WTC11 (cell line): ENCODE measurements at regions not wholly inside any gene's neighbourhood (a gene's known extent, or its start where the extent isn't known, plus 50 kb on each side); places are given as distances from the start of the nearest gene placed in this dataset.

ENCODE experiments used
- ATAC-seq: fragments of 200-7000 bp; cut with Tn5 transposase; 2 replicates; pipeline ENCODE4 v1.10.0; 2021; ENCODE audit warnings: mild to moderate bottlenecking, moderate library complexity
- CTCF ChIA-PET: fragments of 300-600 bp; sonication (Branson Sonifier 250); formaldehyde crosslinking; loops from one replicate; lab custom pipeline; 2021; ENCODE audit warnings: antibody characterized with exemption; lab: Charles Lee
- POLR2A ChIA-PET: fragments of 350-600 bp; sonication (Branson Sonifier 250); formaldehyde crosslinking; loops from one replicate; lab custom pipeline; 2021; ENCODE audit warnings: antibody characterized with exemption; lab: Charles Lee
- DNase-seq: peaks from one replicate; pipeline ENCODE4 v3.0.0; 2021; ENCODE audit warnings: low spot score
- H3K27ac Mint-ChIP-seq: 2 replicates; pipeline ENCODE4 v1.8.0; 2021; ENCODE audit warnings: mixed read lengths
- H3K27me3 Mint-ChIP-seq: 2 replicates; pipeline ENCODE4 v1.8.0; 2021; ENCODE audit warnings: low read depth, mild to moderate bottlenecking, moderate library complexity, mixed read lengths
- H3K36me3 Mint-ChIP-seq: 2 replicates; pipeline ENCODE4 v1.8.0; 2021; ENCODE audit warnings: mixed read lengths
- H3K4me1 Mint-ChIP-seq: 2 replicates; pipeline ENCODE4 v1.8.0; 2022; ENCODE audit warnings: mixed read lengths
- H3K4me3 Mint-ChIP-seq: 2 replicates; pipeline ENCODE4 v1.8.0; 2021; ENCODE audit warnings: mild to moderate bottlenecking, moderate library complexity, mixed read lengths
- H3K9me3 Mint-ChIP-seq: 2 replicates; pipeline ENCODE4 v1.8.0; 2021; ENCODE audit warnings: mixed read lengths
- CBFB ChIP-seq: sonication (generic); formaldehyde crosslinking; IDR thresholded peaks from 2 replicates; pipeline ENCODE4 v1.8.1; 2022; ENCODE audit warnings: mild to moderate bottlenecking, low read depth, missing genetic modification reagents
- CREM ChIP-seq: sonication (generic); formaldehyde crosslinking; IDR thresholded peaks from 2 replicates; pipeline ENCODE4 v1.8.1; 2022; ENCODE audit warnings: mild to moderate bottlenecking, missing genetic modification reagents, moderate library complexity
- ELF4 ChIP-seq: sonication (generic); formaldehyde crosslinking; IDR thresholded peaks from 2 replicates; pipeline ENCODE4 v1.8.1; 2022; ENCODE audit warnings: low read depth, mild to moderate bottlenecking, moderate library complexity, missing genetic modification reagents
- ESRRA ChIP-seq: sonication (generic); formaldehyde crosslinking; IDR thresholded peaks from 2 replicates; pipeline ENCODE4 v1.8.1; 2022; ENCODE audit warnings: mild to moderate bottlenecking, missing genetic modification reagents, borderline replicate concordance
- FOXP1 ChIP-seq: sonication (generic); formaldehyde crosslinking; IDR thresholded peaks from 2 replicates; pipeline ENCODE4 v1.8.0; 2022; ENCODE audit warnings: missing genetic modification reagents, mild to moderate bottlenecking, moderate library complexity, borderline replicate concordance
- GRHL2 ChIP-seq: fragments of 250-450 bp; sonication (Bioruptor Pico); IDR thresholded peaks from 2 replicates; pipeline ENCODE4 v1.8.0; 2022; ENCODE audit warnings: mild to moderate bottlenecking, moderate library complexity; ENCODE audit not compliant: insufficient replicate concordance, severe bottlenecking
- GTF2I ChIP-seq: fragments of 250-450 bp; sonication (Bioruptor Pico); conservative IDR thresholded peaks from 2 replicates; pipeline ENCODE4 v1.4.0; 2021; ENCODE audit warnings: mild to moderate bottlenecking
- JUN ChIP-seq: sonication (generic); formaldehyde crosslinking; IDR thresholded peaks from 2 replicates; pipeline ENCODE4 v1.8.0; 2023; ENCODE audit warnings: mild to moderate bottlenecking, missing genetic modification reagents
- MYBL2 ChIP-seq: sonication (generic); formaldehyde crosslinking; IDR thresholded peaks from 2 replicates; pipeline ENCODE4 v1.8.1; 2023; ENCODE audit warnings: mild to moderate bottlenecking, moderate library complexity, missing genetic modification reagents
- NFATC4 ChIP-seq: fragments of 250-450 bp; sonication (Bioruptor Pico); IDR thresholded peaks from 2 replicates; pipeline ENCODE4 v1.9.0; 2021; ENCODE audit warnings: mild to moderate bottlenecking
- NFE2L1 ChIP-seq: sonication (generic); formaldehyde crosslinking; IDR thresholded peaks from 2 replicates; pipeline ENCODE4 v1.8.1; 2023; ENCODE audit warnings: missing genetic modification reagents
- NR1H2 ChIP-seq: sonication (generic); formaldehyde crosslinking; IDR thresholded peaks from 2 replicates; pipeline ENCODE4 v1.9.0; 2021; ENCODE audit warnings: mild to moderate bottlenecking, moderate library complexity, missing genetic modification reagents
- NR2C2 ChIP-seq: sonication (generic); formaldehyde crosslinking; IDR thresholded peaks from 2 replicates; pipeline ENCODE4 v1.8.0; 2022; ENCODE audit warnings: mild to moderate bottlenecking, missing genetic modification reagents
- SMAD3 ChIP-seq: sonication (generic); formaldehyde crosslinking; IDR thresholded peaks from 2 replicates; pipeline ENCODE4 v1.8.0; 2022; ENCODE audit warnings: missing genetic modification reagents, mild to moderate bottlenecking, borderline replicate concordance
- TEAD4 ChIP-seq: sonication (generic); formaldehyde crosslinking; IDR thresholded peaks from 2 replicates; pipeline ENCODE4 v1.8.0; 2022; ENCODE audit warnings: mild to moderate bottlenecking, missing genetic modification reagents
- ZNF263 ChIP-seq: sonication (generic); formaldehyde crosslinking; IDR thresholded peaks from 2 replicates; pipeline ENCODE4 v1.8.1; 2022; ENCODE audit warnings: low read depth, mild to moderate bottlenecking, moderate library complexity, missing genetic modification reagents
- ZNF416 ChIP-seq: fragments of 250-450 bp; sonication (Bioruptor Pico); IDR thresholded peaks from 2 replicates; pipeline ENCODE4 v1.9.0; 2021; ENCODE audit warnings: mild to moderate bottlenecking, inconsistent platforms
- TF ChIP-seq, protein P1 (sequence below): sonication (generic); formaldehyde crosslinking; IDR thresholded peaks from 2 replicates; pipeline ENCODE4 v1.8.0; 2022; ENCODE audit warnings: mild to moderate bottlenecking, missing genetic modification reagents
- TF ChIP-seq, protein P2 (sequence below): sonication (generic); formaldehyde crosslinking; IDR thresholded peaks from 2 replicates; pipeline ENCODE4 v1.8.1; 2023; ENCODE audit warnings: mild to moderate bottlenecking, moderate library complexity, missing genetic modification reagents
- TF ChIP-seq, protein P3 (sequence below): sonication (generic); formaldehyde crosslinking; IDR thresholded peaks from 2 replicates; pipeline ENCODE4 v1.8.1; 2022; ENCODE audit warnings: mild to moderate bottlenecking, moderate library complexity, missing genetic modification reagents
- TF ChIP-seq, protein P4 (sequence below): sonication (generic); formaldehyde crosslinking; IDR thresholded peaks from 2 replicates; pipeline ENCODE4 v1.8.0; 2023; ENCODE audit warnings: mild to moderate bottlenecking, missing genetic modification reagents
- TF ChIP-seq, protein P5 (sequence below): sonication (generic); formaldehyde crosslinking; IDR thresholded peaks from 2 replicates; pipeline ENCODE4 v1.8.0; 2023; ENCODE audit warnings: missing genetic modification reagents
- TF ChIP-seq, protein P6 (sequence below): fragments of 200-600 bp; IDR thresholded peaks from 2 replicates; pipeline ENCODE4 v1.8.0; 2022; ENCODE audit warnings: antibody characterized with exemption

DNA sequence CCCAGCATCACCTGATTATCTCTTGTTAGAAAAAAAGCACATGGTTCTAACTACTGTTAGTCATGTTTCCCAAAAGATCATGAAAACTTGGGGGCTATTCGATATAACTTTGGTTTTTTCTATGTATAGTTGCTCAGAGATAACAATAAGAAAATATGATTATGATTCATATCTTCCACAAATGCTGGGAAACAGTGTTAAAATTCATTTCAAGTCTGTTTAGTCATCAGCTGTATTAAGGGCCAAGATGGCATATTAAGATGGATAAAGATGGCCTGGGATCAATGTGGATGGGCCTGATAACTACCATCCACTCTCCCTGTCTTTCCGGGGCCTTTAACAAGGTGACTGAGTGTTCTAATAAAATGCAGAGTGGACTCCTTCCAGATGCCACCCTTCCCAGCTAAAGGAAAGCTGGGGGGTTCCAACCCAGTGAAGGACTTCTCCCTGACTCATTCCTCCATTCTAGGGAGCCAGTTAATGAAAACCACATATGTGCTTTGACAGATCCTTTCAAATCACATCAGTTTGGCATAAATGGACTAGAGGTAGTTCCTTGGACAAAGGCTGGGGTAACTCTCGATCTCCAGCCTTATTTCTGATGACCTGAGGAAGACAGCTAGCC, 221.6 kb downstream of the VAPA start (continued):
- TF ChIP-seq CBFB (CRISPR knock-in tag): no peak
- TF ChIP-seq, protein P1, sequence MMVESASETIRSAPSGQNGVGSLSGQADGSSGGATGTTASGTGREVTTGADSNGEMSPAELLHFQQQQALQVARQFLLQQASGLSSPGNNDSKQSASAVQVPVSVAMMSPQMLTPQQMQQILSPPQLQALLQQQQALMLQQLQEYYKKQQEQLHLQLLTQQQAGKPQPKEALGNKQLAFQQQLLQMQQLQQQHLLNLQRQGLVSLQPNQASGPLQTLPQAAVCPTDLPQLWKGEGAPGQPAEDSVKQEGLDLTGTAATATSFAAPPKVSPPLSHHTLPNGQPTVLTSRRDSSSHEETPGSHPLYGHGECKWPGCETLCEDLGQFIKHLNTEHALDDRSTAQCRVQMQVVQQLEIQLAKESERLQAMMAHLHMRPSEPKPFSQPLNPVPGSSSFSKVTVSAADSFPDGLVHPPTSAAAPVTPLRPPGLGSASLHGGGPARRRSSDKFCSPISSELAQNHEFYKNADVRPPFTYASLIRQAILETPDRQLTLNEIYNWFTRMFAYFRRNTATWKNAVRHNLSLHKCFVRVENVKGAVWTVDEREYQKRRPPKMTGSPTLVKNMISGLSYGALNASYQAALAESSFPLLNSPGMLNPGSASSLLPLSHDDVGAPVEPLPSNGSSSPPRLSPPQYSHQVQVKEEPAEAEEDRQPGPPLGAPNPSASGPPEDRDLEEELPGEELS: no peak
- no peak for TF ChIP-seq JUN (CRISPR knock-in tag)
- TF ChIP-seq ELF4 (CRISPR knock-in tag): no peak
- no peak for TF ChIP-seq NR1H2 (CRISPR knock-in tag)
- TF ChIP-seq GRHL2 (CRISPR knock-in tag): no peak
- TF ChIP-seq ZNF263: no peak
- TF ChIP-seq, protein P2, sequence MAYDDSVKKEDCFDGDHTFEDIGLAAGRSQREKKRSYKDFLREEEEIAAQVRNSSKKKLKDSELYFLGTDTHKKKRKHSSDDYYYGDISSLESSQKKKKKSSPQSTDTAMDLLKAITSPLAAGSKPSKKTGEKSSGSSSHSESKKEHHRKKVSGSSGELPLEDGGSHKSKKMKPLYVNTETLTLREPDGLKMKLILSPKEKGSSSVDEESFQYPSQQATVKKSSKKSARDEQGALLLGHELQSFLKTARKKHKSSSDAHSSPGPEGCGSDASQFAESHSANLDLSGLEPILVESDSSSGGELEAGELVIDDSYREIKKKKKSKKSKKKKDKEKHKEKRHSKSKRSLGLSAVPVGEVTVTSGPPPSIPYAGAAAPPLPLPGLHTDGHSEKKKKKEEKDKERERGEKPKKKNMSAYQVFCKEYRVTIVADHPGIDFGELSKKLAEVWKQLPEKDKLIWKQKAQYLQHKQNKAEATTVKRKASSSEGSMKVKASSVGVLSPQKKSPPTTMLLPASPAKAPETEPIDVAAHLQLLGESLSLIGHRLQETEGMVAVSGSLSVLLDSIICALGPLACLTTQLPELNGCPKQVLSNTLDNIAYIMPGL (CRISPR knock-in tag): no peak
- TF ChIP-seq FOXP1: no peak
- TF ChIP-seq, all 79 proteins: peak for 0

DNA sequence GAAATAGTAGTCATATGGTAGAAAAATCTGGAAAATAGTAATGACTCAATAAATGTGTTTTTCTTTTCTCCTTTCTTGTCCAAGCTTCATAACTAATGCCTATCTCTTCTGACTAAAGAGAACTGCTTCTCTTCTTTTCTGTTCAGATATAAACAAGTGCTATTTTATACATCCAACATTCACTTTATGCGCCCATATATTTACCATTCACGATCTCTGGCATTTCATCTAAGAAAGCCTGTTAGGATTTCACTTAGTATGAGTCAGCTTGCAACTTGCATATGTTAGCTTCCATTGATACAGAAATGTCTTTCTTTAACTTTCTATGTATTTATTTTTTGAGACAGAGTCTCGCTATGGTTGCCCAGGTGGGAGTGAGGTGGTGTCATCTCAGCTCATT, 224.9 kb downstream of the VAPA start:
- no peak overlapping the region for H3K4me3 Mint-ChIP-seq
- no peak overlapping the region for H3K27ac Mint-ChIP-seq
- TF ChIP-seq ELF4 (CRISPR knock-in tag): no peak
- no peak for TF ChIP-seq TEAD4 (CRISPR knock-in tag)
- TF ChIP-seq, protein P3, sequence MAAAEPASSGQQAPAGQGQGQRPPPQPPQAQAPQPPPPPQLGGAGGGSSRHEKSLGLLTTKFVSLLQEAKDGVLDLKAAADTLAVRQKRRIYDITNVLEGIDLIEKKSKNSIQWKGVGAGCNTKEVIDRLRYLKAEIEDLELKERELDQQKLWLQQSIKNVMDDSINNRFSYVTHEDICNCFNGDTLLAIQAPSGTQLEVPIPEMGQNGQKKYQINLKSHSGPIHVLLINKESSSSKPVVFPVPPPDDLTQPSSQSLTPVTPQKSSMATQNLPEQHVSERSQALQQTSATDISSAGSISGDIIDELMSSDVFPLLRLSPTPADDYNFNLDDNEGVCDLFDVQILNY (CRISPR knock-in tag): no peak
- TF ChIP-seq NFE2L1 (CRISPR knock-in tag): no peak
- TF ChIP-seq CBFB (CRISPR knock-in tag): no peak
- TF ChIP-seq CREM (CRISPR knock-in tag): no peak
- no peak for TF ChIP-seq ESRRA (CRISPR knock-in tag)
- TF ChIP-seq MYBL2 (CRISPR knock-in tag): no peak
- TF ChIP-seq, all 79 proteins: peak for 0
- ChIA-PET POLR2A (no interaction called here), CTCF (no interaction called here)
- peaks cover 39% of the 10 kb centered on the region for H3K4me1 Mint-ChIP-seq
- H3K36me3 Mint-ChIP-seq: no peaks in the 10 kb centered on the region
- no peak for DNase-seq
- H3K9me3 Mint-ChIP-seq: no peaks in the 10 kb centered on the region
- ATAC-seq: no peak
- peaks cover 3% of the 10 kb centered on the region; the same call in 1 of the 2 replicates for H3K27me3 Mint-ChIP-seq

DNA sequence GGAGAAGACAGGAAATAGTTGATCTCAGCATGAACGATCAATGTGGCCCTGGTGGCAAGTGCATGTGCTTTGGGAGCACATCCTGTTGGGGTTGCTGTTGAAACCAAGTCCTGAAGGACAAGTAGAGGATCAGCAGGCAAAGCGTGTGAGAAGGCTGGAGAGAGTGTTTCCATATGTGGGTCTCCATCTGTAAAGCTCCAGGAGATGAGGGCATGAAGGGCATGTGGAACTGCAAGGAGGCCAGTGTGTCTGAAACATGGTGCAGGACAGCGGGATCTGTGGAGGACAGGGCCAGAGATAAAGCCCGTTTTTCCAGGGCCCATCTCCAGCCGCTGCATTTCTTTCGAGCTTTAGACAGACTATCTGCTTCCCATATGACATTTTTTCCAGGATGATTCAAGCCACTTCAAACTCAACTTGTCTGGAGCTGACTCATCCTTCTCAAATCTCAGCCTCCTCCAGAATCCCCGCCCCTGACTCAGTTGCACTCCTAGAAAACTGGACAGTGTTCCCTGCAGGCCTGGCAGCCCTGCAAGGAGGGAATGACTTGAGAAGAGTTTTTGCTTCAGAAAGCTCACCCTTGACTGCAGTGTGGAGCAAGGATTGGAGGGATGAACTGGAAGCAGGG, 226.1 kb downstream of the VAPA start:
- CTCF ChIA-PET: interaction anchor here (0.6 kb wide), 1 partner anchor 421 kb away, joined by 3 read pairs; no protein-coding TSS in a partner anchor
- no peak for DNase-seq
- TF ChIP-seq ZNF416 (CRISPR knock-in tag) (no peak), NFATC4 (CRISPR knock-in tag) (no peak), SMAD3 (no peak), NR2C2 (CRISPR knock-in tag) (no peak), GTF2I (CRISPR knock-in tag) (no peak)
- TF ChIP-seq, protein P4, sequence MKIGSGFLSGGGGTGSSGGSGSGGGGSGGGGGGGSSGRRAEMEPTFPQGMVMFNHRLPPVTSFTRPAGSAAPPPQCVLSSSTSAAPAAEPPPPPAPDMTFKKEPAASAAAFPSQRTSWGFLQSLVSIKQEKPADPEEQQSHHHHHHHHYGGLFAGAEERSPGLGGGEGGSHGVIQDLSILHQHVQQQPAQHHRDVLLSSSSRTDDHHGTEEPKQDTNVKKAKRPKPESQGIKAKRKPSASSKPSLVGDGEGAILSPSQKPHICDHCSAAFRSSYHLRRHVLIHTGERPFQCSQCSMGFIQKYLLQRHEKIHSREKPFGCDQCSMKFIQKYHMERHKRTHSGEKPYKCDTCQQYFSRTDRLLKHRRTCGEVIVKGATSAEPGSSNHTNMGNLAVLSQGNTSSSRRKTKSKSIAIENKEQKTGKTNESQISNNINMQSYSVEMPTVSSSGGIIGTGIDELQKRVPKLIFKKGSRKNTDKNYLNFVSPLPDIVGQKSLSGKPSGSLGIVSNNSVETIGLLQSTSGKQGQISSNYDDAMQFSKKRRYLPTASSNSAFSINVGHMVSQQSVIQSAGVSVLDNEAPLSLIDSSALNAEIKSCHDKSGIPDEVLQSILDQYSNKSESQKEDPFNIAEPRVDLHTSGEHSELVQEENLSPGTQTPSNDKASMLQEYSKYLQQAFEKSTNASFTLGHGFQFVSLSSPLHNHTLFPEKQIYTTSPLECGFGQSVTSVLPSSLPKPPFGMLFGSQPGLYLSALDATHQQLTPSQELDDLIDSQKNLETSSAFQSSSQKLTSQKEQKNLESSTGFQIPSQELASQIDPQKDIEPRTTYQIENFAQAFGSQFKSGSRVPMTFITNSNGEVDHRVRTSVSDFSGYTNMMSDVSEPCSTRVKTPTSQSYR: no peak
- TF ChIP-seq, protein P5, sequence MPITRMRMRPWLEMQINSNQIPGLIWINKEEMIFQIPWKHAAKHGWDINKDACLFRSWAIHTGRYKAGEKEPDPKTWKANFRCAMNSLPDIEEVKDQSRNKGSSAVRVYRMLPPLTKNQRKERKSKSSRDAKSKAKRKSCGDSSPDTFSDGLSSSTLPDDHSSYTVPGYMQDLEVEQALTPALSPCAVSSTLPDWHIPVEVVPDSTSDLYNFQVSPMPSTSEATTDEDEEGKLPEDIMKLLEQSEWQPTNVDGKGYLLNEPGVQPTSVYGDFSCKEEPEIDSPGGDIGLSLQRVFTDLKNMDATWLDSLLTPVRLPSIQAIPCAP: no peak
- TF ChIP-seq, protein P6, sequence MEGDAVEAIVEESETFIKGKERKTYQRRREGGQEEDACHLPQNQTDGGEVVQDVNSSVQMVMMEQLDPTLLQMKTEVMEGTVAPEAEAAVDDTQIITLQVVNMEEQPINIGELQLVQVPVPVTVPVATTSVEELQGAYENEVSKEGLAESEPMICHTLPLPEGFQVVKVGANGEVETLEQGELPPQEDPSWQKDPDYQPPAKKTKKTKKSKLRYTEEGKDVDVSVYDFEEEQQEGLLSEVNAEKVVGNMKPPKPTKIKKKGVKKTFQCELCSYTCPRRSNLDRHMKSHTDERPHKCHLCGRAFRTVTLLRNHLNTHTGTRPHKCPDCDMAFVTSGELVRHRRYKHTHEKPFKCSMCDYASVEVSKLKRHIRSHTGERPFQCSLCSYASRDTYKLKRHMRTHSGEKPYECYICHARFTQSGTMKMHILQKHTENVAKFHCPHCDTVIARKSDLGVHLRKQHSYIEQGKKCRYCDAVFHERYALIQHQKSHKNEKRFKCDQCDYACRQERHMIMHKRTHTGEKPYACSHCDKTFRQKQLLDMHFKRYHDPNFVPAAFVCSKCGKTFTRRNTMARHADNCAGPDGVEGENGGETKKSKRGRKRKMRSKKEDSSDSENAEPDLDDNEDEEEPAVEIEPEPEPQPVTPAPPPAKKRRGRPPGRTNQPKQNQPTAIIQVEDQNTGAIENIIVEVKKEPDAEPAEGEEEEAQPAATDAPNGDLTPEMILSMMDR: no peak

More for the DNA sequence above, 226.1 kb downstream of the VAPA start:
- no peaks in the 10 kb centered on the region for H3K36me3 Mint-ChIP-seq
- POLR2A ChIA-PET: no interaction called here
- H3K27ac Mint-ChIP-seq: peak overlapping the region; percentile 21
- H3K9me3 Mint-ChIP-seq: no peaks in the 10 kb centered on the region
- no peak for ATAC-seq
- peaks cover 30% of the 10 kb centered on the region for H3K4me1 Mint-ChIP-seq
- no peaks in the 10 kb centered on the region for H3K27me3 Mint-ChIP-seq
- no peak overlapping the region; the same call in 1 of the 2 replicates for H3K4me3 Mint-ChIP-seq
